ENCODE measurements at regions not wholly inside any gene's neighbourhood (a gene's known extent, or its start where the extent isn't known, plus 50 kb on each side); places are given as distances from the start of the nearest gene placed in this dataset.

DNA sequence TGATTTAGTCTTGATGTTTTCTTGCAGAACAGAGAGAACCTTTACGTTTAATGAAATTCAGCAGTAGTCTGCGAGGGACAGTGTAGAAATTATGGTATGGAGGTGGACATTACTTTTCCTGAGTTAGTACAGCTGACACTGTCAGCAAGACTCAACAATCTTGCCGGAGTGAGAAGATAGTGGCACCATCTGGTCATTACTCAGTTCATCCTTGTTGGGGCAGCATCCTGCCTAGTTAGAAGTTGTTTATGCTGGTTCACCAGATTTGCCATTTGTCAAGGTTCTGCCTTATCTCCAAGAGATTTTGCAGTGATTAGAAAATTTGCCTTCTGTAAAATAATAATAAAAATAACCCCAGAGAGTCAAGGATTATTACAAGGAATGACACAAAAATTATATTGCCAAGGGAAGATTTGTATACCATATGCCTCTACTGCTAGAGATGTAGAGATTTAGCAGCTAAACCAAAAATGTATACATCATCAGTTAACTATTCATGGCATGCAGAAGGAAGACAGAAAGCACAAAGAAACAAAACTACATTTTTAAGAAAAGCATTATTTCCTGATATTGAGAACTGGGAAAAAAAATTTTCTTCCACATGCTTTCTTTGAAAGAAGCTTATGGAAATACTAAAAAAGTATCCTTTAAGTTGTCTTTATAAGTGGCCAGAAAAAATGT lies 1967.4 kb downstream of the NCAM2 start:
- DNase-seq: no peak

DNA sequence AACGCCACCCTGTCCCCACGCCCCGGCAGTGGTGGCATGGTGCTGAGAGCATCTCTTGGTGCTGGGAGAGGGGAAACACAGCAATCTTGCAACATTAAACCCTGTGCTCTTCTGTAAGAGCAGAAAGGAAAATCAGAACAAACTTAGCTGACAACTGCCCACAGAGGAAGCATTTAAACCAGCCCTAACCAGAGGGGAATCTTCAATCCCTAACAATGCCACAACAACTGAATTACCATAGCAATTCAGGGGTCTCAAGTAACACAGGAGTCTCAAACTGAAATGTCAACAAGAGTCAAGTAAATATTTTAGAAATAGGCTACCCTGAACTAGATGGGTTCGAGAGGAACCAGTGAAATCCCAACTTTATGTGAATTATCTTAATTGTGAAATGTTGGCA lies 1983.6 kb downstream of the NCAM2 start:
- DNase-seq: no peak

DNA sequence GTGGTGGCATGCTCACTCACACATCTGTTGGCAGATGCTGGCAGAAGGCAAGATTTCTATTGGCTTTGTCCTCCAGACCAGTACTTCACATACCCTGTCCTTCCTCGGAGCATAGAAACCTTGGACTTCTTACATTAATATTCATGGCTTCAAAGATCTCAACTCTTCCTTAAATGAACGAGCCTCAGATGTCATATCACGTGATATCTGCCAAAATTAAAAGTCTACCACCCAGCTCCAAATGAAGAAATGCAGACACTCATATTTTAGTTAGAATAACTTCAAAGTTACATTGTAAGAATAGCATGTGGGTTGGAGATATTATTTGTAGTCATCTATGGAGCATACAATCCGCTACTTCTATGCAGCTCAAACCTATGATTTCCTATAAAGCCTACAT lies 1994.9 kb downstream of the NCAM2 start:
- no peak for DNase-seq

DNA sequence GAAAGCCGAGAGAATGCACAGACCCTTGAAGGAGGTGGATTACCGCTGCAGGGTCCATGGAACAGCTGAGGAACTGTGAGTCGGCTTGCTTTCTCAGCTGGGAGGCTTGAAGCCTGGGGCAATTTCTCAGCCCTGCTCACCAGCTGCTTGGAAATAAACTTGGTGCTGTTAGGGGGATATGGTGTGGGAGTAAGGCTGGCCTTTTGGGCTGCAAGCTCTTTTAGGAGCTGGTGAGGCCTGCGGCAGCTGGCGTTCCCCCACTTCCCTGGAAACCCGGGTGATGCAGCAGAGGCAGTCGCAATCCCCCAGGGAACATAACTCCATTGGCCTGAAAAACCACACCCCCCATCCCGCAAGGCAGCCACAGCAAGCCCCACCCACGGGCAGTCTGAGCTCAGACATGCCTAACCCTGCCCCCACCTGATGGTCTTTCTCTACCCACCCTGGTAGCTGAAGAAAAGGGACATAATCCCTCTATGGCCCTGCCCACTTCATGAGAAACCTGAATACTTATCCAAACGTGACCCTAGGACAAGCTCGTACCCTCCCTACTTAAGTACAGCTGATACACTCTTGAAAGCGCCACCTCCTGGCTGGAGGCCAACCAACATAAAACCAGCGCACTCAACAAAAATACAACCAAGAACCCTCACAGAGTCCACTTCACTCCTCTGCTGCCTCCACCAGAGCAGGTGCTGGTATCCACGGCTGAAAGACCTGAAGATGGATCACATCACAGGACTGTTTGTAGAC lies 1995.8 kb downstream of the NCAM2 start:
- no peak for DNase-seq

DNA sequence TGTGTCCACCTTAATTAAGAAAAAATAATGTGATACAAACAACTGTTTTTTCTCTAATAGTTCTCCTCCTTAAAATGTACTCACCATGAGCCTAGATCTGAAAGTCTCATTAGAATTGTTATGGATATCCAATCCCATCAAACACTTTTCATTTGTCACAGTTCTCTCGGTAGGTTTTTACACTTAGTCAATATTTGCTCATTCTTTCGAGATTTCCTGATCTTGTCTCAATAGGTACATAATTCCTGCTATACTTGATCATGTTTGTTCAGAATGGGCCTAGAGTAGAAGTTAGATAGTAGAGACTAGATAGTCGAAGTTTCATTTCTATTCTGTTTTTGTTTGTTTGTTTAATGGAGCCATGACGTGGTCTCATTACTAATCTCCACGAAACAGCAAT lies 2005.7 kb downstream of the NCAM2 start:
- DNase-seq: no peak

DNA sequence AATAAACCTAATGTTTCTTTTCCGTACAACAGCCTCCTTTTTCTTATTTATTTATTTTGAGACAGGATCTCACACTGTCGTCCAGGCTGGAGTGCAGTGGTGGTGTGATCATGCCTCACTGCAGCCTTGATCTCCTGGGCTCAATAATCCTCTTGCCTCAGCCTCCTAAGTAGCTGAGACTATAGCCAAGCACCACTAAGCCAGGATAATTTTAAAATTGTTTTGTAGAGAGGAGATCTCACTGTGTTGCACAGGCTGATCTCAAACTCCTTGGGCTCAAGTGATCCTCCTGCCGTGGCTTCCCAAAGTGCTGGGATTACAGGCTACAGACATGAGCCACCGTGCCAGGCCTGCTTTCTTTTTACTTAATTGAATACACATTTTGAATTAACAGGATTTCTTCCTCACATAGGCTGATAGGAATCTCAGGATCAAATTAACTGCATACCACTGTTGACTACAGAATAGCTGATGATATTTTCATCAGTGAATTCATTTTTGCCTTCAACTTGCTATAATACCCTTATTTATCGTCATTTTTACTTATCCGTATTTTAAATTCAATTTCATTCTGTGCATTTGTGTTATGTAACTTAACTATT lies 2010.5 kb downstream of the NCAM2 start:
- no peak for DNase-seq

DNA sequence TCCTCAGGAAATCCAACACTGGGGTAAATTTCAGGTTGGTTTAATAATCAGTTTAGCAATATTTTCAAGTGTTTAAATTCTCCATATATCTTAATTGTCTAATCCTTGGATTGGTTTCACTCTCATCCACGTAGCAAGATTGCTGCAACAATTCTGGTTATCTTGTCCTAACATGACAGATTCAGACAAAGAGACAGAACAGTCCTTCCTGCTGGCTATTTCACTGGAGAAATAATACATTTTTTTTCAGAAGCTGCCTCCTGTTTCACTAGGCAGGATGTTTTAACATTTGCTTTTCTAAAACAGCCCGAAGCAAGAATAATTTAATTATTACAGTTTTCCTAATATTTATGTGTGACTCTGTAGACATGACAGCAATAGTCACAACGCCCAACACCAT lies 2011.2 kb downstream of the NCAM2 start:
- DNase-seq: no peak

DNA sequence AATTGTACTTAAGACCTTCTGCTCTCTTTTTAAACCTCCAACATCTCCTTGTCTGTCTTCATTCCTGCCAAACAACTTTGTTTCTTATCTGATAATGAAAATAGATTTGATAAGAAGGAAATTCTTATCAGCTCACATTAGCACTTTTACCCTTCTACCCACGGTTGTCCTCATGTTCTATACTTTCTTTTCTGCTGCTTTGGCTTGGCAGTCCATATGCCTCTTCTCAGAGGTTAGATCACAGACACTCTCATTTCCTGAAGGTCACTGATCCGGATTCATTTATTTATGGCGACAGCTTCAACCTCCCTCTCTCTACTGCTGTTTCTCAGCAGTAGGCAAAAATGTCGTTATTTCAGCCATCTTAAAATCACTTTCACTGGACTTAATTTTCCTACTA lies 2015.8 kb downstream of the NCAM2 start:
- DNase-seq: no peak

DNA sequence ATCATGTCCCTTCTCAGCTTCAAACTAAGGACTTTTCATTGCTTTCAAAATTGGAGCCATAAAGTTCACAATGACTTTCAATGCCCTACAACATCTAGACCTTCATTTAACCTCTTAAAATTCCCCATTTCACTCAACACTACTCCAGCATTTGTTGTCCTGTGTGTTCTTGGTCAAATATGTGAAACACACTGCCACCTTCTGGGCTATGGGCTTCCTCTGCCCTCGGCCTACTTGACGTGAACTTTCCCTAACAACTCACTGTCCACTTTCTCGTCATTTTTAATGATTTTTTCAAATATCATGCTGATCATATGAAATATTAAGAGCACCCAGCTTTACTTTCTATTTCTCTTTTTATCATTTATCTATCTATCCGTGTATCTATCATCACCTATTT lies 2018.4 kb downstream of the NCAM2 start:
- DNase-seq: no peak

DNA sequence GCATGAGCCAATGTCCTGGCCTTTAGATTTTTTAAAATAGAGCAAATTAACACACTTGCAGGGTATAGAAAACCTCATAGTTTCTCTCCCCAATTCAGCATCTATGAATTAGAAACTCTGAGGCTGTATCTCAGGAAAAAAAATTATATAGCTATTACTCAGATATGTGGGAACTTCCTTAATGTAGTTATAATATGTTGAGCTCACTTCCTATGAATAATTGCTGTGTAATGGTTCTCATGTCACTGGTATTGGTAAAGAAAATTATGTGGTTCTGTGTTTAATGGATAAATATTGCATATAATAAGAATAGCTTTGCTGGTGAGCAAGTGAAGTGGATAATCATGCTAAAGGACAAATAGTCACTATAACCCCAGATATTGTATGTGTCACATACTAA lies 2019.8 kb downstream of the NCAM2 start:
- DNase-seq: no peak

DNA sequence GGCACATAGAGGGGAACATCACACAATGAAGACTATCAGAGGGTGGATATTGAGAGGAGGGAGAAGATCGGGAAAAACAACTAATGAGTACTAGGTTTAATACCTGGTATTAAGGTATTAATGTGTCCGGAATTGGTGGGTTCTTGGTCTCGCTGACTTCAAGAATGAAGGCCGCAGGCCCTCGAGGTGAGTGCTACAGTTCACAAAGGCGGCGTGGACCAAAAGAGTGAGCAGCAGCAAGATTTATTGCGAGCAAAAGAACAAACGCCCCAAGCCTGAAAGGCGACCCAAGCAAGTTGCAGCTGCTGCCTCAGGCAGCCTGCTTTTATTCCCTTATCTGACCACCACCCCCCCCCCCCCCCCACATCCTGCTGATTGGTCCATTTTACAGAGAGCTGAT lies 2022.8 kb downstream of the NCAM2 start:
- DNase-seq: no peak

DNA sequence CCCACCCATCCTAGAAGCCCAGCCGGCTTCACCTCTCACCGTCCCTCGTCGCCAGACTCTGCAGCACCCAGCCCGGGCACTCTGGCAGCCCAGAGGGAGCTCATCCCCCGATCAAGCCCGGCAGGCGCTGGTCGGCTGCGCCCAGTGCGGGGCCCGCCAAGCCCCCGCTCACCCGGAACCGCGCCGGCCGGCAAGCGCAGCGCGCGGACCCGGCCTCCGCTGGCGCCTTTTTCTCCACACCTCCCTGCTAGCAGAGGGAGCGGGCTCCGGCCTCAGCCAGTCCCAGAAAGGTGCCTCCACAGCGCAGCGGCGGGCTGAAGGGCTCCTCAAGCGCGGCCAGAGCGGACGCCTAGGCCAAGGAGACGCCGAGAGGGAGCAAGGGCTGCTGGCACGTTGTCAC lies 2023.3 kb downstream of the NCAM2 start:
- DNase-seq: no peak

DNA sequence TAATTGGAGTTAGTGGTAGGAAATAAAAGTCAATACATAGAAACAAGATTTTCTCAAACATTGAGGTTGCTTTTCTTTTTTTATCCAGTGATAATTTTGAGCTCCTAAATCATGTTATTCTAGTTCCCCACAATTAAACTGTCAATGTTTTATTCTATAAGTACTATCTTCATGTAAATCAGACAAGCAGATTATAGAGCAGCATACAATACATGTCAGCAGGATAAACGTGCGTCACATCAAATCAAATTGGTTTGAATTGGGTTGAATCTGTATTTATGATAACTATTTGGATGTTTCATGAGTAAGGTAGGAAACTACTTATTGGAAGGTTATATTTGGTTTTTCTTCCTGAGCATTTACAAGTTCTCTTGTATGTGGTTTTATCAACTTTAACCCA lies 2028.7 kb downstream of the NCAM2 start:
- no peak for DNase-seq

DNA sequence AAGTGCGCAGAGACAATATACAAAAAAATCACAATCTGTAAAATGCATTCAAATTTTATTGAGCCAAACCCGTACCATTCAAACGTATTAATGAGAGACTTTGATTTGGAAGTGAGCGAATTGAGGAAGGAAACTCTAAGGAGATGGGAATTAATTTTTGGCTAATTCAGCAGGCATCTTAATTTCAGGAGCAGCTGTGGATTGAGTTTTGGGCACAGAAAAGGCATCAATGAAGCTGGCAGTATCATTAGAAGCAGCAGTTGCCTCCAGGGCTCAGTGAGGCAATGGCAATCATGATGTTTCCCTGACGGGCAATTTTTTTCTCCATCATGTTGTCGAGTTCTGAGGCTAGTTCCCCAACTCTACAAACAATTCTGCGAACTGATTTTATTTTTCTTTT lies 2041.6 kb downstream of the NCAM2 start:
- DNase-seq: no peak

DNA sequence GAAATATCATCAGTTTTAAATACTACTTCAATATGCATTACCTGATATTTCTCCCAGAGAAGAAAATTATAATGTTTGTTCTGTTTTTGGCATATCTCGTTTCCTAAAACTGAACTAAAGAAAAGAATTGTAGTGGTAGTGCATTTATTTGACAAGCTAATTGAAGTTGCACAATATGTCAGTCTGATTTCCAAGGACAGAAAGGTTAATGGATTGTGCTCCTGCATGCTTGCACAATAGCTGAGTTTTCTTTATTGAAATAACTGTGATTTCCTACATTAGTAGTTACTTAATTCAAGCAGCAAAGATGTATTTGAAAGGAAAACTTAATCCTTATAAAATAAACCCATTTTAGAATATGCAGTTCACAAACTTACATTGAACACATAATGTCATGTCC lies 2047.7 kb downstream of the NCAM2 start:
- no peak for DNase-seq

DNA sequence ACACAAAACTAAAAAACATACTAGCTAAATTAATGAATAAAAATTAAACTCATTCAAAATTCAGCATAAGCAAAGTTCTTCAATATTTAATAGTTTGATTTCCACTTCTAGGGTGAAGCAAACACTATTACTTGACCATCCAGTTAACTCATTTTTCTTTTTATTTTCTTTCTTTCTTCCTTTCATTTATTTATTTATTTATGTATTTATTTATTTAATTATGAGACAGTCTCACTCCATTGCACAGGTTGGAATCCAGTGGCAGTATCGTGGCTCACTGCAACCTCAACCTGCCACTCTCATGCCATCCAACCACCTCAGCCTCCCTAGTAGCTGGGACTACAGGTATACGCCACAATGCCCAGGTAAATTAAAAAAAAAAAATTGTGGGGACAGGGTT lies 2069.5 kb downstream of the NCAM2 start:
- no peak for DNase-seq

DNA sequence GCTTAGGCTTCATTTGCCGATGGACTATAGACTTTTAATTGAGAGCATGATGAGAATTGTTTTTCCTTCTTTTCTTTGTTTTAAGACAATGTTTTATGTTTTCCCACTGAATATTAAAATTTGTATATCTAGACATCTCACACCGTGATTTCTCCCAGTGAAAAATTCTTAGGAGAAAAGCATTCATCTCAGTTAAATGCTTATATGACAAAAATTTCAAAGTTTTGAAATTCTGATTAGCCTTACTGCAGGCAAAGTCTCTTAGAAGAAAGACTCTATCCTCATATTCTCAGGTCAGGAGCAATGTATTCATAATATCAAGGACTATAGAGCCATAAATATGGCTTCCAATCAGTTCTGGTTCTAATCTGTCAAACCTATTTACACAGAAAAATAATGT lies 2085.0 kb downstream of the NCAM2 start:
- DNase-seq: no peak

DNA sequence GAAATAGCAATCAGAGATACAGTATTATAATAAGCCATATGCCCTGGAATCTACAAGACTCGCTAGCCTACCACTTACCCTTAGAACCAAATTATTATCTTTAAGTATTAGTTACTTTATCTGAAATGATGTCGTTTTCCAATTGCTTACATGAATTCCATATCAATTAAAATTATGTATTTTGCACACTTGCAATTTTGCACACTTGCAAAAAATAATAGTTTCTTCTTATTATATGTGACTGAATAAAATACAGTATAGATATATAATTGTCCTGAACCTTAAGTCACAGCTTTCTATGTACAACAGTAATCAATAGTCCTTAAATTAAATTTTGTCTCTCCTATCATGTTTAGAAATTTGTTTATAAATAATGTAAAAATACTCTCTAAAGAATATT lies 2095.1 kb downstream of the NCAM2 start:
- DNase-seq: no peak

DNA sequence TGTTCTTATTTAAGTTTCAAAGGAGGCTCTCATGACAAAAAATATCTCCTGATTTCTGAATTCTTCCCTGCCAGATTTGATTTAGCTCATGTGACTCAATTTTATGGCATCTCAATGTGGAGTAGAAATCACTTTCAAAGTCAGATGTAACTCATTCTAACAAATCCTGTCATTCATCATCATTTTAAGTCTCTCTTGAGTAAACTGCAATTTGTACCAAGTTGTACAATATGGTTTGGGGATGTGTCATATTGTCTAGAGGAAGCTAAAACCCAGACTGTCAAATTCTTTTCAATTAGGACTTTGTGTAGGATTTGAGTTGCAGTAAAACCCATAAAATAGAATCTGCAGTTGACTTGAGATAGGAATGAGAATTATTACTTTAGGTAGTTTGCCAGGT lies 2101.0 kb downstream of the NCAM2 start:
- no peak for DNase-seq

DNA sequence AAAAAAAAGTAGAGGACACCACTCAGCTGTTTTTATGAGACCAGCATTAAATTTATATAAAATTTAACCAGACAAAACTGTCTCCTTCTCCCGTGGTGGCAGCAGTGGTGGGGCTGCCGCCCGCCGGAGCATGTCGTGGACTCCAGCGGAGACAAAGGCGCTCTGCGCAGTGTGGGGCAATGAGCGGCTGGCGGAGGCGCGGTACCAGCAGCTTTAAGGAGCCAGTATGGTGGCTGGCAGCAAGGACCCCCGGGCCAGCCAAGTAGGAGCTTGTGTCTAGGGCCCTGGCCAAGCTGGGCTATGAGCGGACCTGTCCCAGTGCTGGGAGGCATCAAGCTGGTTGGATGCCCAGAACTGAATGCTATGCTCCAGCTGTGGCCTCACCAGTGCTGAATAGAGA lies 2102.9 kb downstream of the NCAM2 start:
- DNase-seq: no peak

DNA sequence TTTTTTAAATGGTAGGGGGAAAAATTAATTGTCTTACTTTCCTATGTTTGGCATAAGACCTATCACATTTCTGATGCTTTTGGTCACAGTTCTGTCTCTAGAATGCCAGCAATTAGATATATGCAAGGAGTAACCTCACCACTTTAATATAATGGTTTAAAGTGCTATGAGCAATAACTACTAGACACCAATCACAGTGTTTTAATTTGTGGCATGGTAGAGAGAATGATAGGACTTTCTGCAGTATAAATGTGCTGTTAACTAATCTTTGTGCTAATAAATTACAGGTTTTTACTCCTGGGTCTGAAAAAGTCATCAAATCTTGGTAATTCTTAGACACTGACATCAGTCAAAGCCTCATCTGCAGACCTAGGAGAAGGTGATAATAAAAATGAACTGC lies 2110.3 kb downstream of the NCAM2 start:
- no peak for DNase-seq

DNA sequence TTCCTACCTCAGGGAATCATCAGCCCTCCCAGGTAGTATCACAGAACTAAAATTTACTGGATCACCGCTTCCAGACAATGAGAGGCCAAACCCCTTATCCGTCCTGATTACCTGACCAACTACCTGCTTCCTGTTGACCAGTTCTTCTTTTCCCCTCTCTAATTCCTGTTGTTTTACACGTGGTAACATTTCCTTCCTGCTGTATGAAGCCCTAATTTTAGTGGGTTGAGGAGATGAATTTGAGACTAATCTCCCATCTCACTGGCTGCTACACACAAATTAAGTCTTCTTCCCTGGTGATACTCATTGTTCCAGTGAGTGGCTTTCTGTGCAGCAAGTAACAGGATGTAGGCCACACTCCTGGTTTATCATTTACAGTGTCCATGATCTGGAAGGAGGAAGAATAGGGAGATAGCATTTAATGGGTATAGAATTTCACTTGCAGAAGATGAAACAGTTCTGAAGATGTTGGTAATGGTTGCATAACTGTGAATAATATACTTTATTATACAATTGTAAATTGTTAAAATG lies 2112.9 kb downstream of the NCAM2 start:
- DNase-seq: no peak

DNA sequence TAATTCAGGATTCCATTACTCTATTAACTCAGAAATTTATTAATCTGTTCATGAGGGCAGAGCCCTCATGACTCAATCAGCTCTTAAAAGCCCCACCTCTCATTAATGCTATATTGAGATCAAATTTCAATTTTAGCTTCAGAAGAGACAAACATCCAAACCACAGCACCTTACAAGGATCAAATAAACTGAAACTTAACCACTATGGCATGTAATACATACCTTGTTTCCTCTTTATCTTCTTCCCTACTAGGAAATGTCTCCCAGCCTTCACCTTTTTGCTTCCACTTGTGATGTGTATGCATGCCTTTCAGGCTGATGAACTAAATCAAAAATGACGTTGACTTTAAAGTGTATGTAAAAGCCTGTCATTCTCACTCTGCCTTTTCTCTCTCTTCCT lies 2121.3 kb downstream of the NCAM2 start:
- no peak for DNase-seq

DNA sequence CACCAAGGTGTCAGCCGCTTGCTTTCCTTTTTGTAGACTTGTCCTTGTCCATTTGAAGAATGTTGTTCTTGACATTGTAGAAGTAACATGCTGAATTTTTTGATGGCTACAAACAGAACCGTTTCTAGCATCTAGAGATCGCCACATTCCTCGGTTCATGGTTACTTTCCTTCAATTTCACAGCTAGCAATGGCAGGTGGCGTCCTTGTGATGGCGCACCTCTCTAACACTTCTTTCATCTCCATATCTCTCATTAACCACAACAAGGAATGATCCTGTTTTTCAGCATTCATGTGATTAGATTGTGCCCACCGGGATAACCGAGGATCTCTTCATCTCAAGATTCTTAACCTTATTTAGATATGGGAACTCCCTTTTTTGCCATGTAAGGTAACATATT lies 2129.8 kb downstream of the NCAM2 start:
- DNase-seq: no peak
